Lung (tissue), 11 donors: ENCODE measurements at regions not wholly inside any gene's neighbourhood (a gene's known extent, or its start where the extent isn't known, plus 50 kb on each side); places are given as distances from the start of the nearest gene placed in this dataset.
"Not testable (repeated sequence)": the region's sequence is repeated elsewhere in the genome, so short reads cannot be mapped to it uniquely, and the experiment has no call there.

Experiments
- ATAC-seq: fragments of 200-7000 bp; cut with Tn5 transposase; one replicate; pipeline ENCODE4 v1.9.1; 2020; ENCODE audit warnings: moderate number of reproducible peaks; ENCODE audit not compliant: insufficient read depth, low FRiP score
- DNase-seq, 3 donors: peaks; one replicate each; pipeline ENCODE4 v3.0.0-alpha.2; 2013 to 2017
- H3K27ac ChIP-seq, 2 donors: one replicate each; pipeline ENCODE4 v1.5.1; 2013; ENCODE audit warnings: mild to moderate bottlenecking in 2 of 2, moderate library complexity in 2 of 2, control low read depth in 1 of 2, inconsistent platforms in 1 of 2, low read depth in 1 of 2, low read length in 1 of 2
- H3K27me3 ChIP-seq, 3 donors: one replicate each; pipeline ENCODE4 v1.5.1; 2013; ENCODE audit warnings: low read length in 2 of 3; ENCODE audit not compliant: control insufficient read depth in 3 of 3, insufficient read depth in 3 of 3
- H3K36me3 ChIP-seq, 4 donors: one replicate each; pipeline ENCODE4 v1.5.1; 2013; ENCODE audit warnings: low read length in 4 of 4, mild to moderate bottlenecking in 1 of 4, moderate library complexity in 1 of 4; ENCODE audit not compliant: control insufficient read depth in 4 of 4, insufficient read depth in 4 of 4
- H3K4me1 ChIP-seq, 5 donors: one replicate each; pipeline ENCODE4 v1.5.1; 2013; ENCODE audit warnings: low read length in 5 of 5, mild to moderate bottlenecking in 2 of 5, moderate library complexity in 1 of 5; ENCODE audit not compliant: control insufficient read depth in 5 of 5, insufficient read depth in 5 of 5
- H3K4me3 ChIP-seq: one replicate; pipeline ENCODE4 v1.5.1; 2013; ENCODE audit warnings: mild to moderate bottlenecking, control low read depth, moderate library complexity
- H3K9ac ChIP-seq, 2 donors: one replicate each; pipeline ENCODE4 v1.5.1; 2013; ENCODE audit warnings: low read length in 2 of 2, control low read depth in 1 of 2; ENCODE audit not compliant: insufficient read depth in 1 of 2
- H3K9me3 ChIP-seq, 4 donors: one replicate each; pipeline ENCODE4 v1.5.1; 2013; ENCODE audit warnings: low read length in 3 of 4, mild to moderate bottlenecking in 1 of 4, moderate library complexity in 1 of 4; ENCODE audit not compliant: control insufficient read depth in 4 of 4, insufficient read depth in 3 of 4
- CTCF ChIP-seq: IDR thresholded peaks from 2 replicates; pipeline ENCODE4 v1.5.1; 2012; ENCODE audit warnings: mild to moderate bottlenecking; ENCODE audit errors: control extremely low read depth, extremely low read depth
- WGBS, 2 donors: extraction: QIAGEN DNeasy Blood & Tissue Kit; methylation state at CpG; one replicate each; pipeline ENCODE4 v1.1.7; 2013; 5-methylcytosine and 5-hydroxymethylcytosine counted together
- donor health status: control.
- donor health status: control.
- donor health status: Bipolar disorder and iron deficiency.
- donor health status: healthy.
- donor health status: DM: yes; HTN: yes; CAD: no.

DNA sequence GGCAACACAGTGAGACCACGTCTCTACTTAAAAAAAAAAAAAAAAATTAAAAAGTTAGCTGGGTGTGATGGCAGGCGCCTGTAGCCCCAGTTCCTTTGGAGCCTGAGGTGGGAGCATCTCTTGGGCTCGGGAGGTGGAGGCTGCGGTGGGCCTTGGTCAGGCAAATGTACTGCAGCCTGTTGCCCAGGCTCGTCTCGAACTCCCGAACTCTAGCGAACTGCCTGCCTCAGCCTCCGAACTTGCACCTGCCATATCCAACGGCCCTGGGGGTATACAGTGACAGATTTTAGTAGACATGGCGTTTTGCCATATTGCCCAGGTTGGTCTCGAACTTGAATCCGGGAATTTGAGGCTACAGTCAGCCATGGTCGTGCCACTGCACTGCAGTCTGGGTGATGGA lies 195.4 kb downstream of the ALG10 start:
- 86% methylated on average over 14 of the region's 14 CpGs for WGBS, 2 donors
- ATAC-seq (no peak), DNase-seq (no peak)
- no peaks in the 10 kb centered on the region for H3K9me3 ChIP-seq
- H3K36me3 ChIP-seq, result no peaks in the 10 kb centered on the region
- H3K4me3 ChIP-seq, result no peak overlapping the region
- no peak overlapping the region for H3K9ac ChIP-seq
- H3K27me3 ChIP-seq, result no peaks in the 10 kb centered on the region
- H3K4me1 ChIP-seq, result no peaks in the 10 kb centered on the region
- no peak overlapping the region for H3K27ac ChIP-seq
- no peak for TF ChIP-seq CTCF

GRCh38 chr12:34218193-34219045 lies 196.1 kb downstream of the ALG10 start:
- 10 to 24% methylated on average over 39 of the region's 39 CpGs for whole genome bisulfite sequencing, 2 donors

GRCh38 chr12:34219046-34219770 lies 196.9 kb downstream of the ALG10 start:
- Histone ChIP-seq H3K9me3 (peaks cover 0 to 2% (median under 1%) of the 10 kb centered on the region in 4 donors), H3K36me3 (no peaks in the 10 kb centered on the region), H3K27ac (no peak overlapping the region), H3K4me3 (peak overlapping the region; percentile 53), H3K27me3 (no peaks in the 10 kb centered on the region), H3K9ac (no peak overlapping the region), H3K4me1 (no peaks in the 10 kb centered on the region)
- no peak for TF ChIP-seq CTCF
- WGBS, 2 donors, result 34 to 54% methylated on average over 42 of the region's 42 CpGs
- ATAC-seq (no peak), DNase-seq (peak in 1 of 3 donors; percentile 1)

More at GRCh38 chr12:34218193-34219045, 196.1 kb downstream of the ALG10 start:
- no peaks in the 10 kb centered on the region for H3K36me3 ChIP-seq
- DNase-seq (peak in 1 of 3 donors; percentile 7), ATAC-seq (peak; percentile 91)
- no peak overlapping the region for H3K9ac ChIP-seq
- H3K27ac ChIP-seq, result no peak overlapping the region
- peak; percentile 55 for TF ChIP-seq CTCF
- H3K4me3 ChIP-seq, result peak overlapping the region; percentile 53
- no peaks in the 10 kb centered on the region for H3K4me1 ChIP-seq
- no peaks in the 10 kb centered on the region for H3K27me3 ChIP-seq
- H3K9me3 ChIP-seq, result no peaks in the 10 kb centered on the region

DNA sequence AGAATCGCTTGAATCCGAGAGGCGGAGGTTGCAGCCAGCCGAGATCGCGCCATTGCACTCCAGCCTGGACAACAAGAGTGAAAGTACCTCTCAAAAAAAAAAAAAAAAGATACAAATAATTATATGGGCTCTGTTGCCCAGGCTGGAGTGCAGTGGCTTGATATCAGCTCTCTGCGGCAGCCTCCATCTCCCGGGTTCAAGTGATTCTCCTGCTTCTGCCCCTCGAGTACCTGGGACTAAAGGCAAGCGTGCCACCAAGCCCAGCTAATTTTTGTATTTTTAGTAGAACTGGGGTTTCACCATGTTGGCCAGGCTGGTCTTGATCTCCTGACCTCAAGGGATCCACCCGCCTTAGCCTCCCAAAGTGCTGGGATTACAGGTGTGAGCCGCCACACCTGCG lies 197.8 kb downstream of the ALG10 start:
- not testable (repeated sequence) for H3K4me3 ChIP-seq, ATAC-seq, H3K9me3 ChIP-seq, H3K27ac ChIP-seq, DNase-seq, H3K9ac ChIP-seq, H3K4me1 ChIP-seq, H3K27me3 ChIP-seq, H3K36me3 ChIP-seq
- WGBS, 2 donors, result 94 to 97% methylated on average over 13 of the region's 13 CpGs
